OCI-LY3 (cell line): ENCODE measurements at regions not wholly inside any gene's neighbourhood (a gene's known extent, or its start where the extent isn't known, plus 50 kb on each side); places are given as distances from the start of the nearest gene placed in this dataset.

Experiments
- EZH2phosphoT487 ChIP-seq: fragments of 200-600 bp; shearing (Covaris generic); IDR thresholded peaks from 2 replicates; pipeline ENCODE4 v1.6.1; 2018; ENCODE audit warnings: antibody characterized with exemption, mixed run types, low read depth
- TF ChIP-seq, protein P1 (sequence below): fragments of 200-600, 300-600 bp; sonication (generic); IDR thresholded peaks from 2 replicates; pipeline ENCODE4 v1.5.1; 2014; ENCODE audit warnings: antibody characterized with exemption, low read length, low read depth

DNA sequence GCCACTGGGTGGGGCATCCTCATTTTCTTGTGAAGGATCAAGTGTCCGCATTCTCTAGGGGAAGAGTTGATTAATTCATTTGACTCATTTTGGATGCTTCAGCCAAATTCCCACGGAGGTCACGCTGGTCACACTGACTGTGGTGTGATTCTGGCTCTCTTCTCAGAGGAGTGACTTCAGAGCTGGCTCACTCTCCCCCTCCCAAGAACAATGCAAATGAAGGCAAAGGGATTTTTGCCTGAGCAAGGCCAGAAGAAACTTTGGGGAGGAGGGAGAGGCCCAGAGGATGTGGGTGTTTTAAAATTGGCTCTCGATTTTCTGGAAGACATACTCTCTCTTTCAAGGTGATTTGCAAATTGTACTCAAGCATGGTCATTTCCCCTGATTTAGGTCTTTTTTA lies 51.1 kb upstream of the LMO2 start:
- no peak for TF ChIP-seq EZH2phosphoT487
- TF ChIP-seq, protein P1, sequence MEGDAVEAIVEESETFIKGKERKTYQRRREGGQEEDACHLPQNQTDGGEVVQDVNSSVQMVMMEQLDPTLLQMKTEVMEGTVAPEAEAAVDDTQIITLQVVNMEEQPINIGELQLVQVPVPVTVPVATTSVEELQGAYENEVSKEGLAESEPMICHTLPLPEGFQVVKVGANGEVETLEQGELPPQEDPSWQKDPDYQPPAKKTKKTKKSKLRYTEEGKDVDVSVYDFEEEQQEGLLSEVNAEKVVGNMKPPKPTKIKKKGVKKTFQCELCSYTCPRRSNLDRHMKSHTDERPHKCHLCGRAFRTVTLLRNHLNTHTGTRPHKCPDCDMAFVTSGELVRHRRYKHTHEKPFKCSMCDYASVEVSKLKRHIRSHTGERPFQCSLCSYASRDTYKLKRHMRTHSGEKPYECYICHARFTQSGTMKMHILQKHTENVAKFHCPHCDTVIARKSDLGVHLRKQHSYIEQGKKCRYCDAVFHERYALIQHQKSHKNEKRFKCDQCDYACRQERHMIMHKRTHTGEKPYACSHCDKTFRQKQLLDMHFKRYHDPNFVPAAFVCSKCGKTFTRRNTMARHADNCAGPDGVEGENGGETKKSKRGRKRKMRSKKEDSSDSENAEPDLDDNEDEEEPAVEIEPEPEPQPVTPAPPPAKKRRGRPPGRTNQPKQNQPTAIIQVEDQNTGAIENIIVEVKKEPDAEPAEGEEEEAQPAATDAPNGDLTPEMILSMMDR: no peak
